ENCODE measurements at regions not wholly inside any gene's neighbourhood (a gene's known extent, or its start where the extent isn't known, plus 50 kb on each side); places are given as distances from the start of the nearest gene placed in this dataset.

GRCh38 chr5:125113328-125113727 is 366.9 kb upstream of the ZNF608 start:
- intact Hi-C loops (cut with micrococcal nuclease; ENCODE audit: unreplicated experiment) = no loop called here
- Histone ChIP-seq H3K4me3 (ENCODE audit: low read depth in 2 of 2, low read length in 2 of 2) (no peak overlapping the region), H3K27me3 (ENCODE audit: control insufficient read depth, insufficient read depth, low read length) (no peaks in the 10 kb centered on the region), H3K9me3 (ENCODE audit: control insufficient read depth, insufficient read depth, low read depth, low read length) (no peaks in the 10 kb centered on the region), H3K27ac (ENCODE audit: low read length) (no peak overlapping the region), H3K4me1 (ENCODE audit: control insufficient read depth, insufficient read depth, low read length) (no peaks in the 10 kb centered on the region; the same call in 1 of the 2 replicates), H3K36me3 (ENCODE audit: control insufficient read depth, insufficient read depth, low read length) (no peaks in the 10 kb centered on the region)
- in situ Hi-C loops (cut with HindIII; ENCODE audit: low pct_unique_long_range_greater_than_20kb, low sequenced_read_pairs) = no loop called here
- no peak for ATAC-seq
- no TSS peak for BruUV-seq (replicated peaks)
- TF ChIP-seq CTCF (IDR thresholded peaks at IDR 0.05) (no peak), REST (IDR thresholded peaks at IDR 0.05; ENCODE audit: insufficient read depth in 1 of 2, low read depth in 2 of 2, low read length in 1 of 2) (no peak), TCF7L2 (IDR thresholded peaks at IDR 0.05; ENCODE audit: low read depth, low read length) (no peak), POLR2AphosphoS5 (IDR thresholded peaks at IDR 0.05; ENCODE audit: low read depth, low read length) (no peak), SIN3A (IDR thresholded peaks at IDR 0.05; ENCODE audit: borderline replicate concordance, insufficient read depth, low read depth, low read length) (no peak)
- ChIA-PET POLR2A (no interaction called here), CTCF (interaction anchor here (0.6 kb wide), 1 partner anchor 638 kb away, joined by 3 read pairs; no protein-coding TSS in a partner anchor)
- DNase-seq (ENCODE audit: low read depth, low spot score) = no peak

GRCh38 chr5:125115195-125115525 is 368.7 kb upstream of the ZNF608 start:
- DNase-seq (ENCODE audit: low read depth, low spot score) (no peak), ATAC-seq (no peak)
- no TSS peak for BruUV-seq (replicated peaks)
- H3K4me1 ChIP-seq (ENCODE audit: control insufficient read depth, insufficient read depth, low read length) = no peaks in the 10 kb centered on the region
- no peaks in the 10 kb centered on the region for H3K27me3 ChIP-seq (ENCODE audit: control insufficient read depth, insufficient read depth, low read length)
- POLR2A ChIA-PET = no interaction called here
- TF ChIP-seq POLR2AphosphoS5 (IDR thresholded peaks at IDR 0.05; ENCODE audit: low read depth, low read length) (no peak), SIN3A (IDR thresholded peaks at IDR 0.05; ENCODE audit: borderline replicate concordance, insufficient read depth, low read depth, low read length) (no peak), TCF7L2 (IDR thresholded peaks at IDR 0.05; ENCODE audit: low read depth, low read length) (no peak), REST (IDR thresholded peaks at IDR 0.05; ENCODE audit: insufficient read depth in 1 of 2, low read depth in 2 of 2, low read length in 1 of 2) (no peak), CTCF (IDR thresholded peaks at IDR 0.05) (no peak)
- CTCF ChIA-PET = no interaction called here
- H3K9me3 ChIP-seq (ENCODE audit: control insufficient read depth, insufficient read depth, low read depth, low read length) = no peaks in the 10 kb centered on the region
- no peak overlapping the region for H3K4me3 ChIP-seq (ENCODE audit: low read depth in 2 of 2, low read length in 2 of 2)
- intact Hi-C loops (cut with micrococcal nuclease; ENCODE audit: unreplicated experiment) (no loop called here), in situ Hi-C loops (cut with HindIII; ENCODE audit: low pct_unique_long_range_greater_than_20kb, low sequenced_read_pairs) (no loop called here)
- no peaks in the 10 kb centered on the region for H3K36me3 ChIP-seq (ENCODE audit: control insufficient read depth, insufficient read depth, low read length)
- no peak overlapping the region for H3K27ac ChIP-seq (ENCODE audit: low read length)
